Activated T-cell treated with anti-CD3 and anti-CD28 coated beads, Interleukin-2, amount 50 U/mL, for 4 hours (primary cell): ENCODE measurements at regions not wholly inside any gene's neighbourhood (a gene's known extent, or its start where the extent isn't known, plus 50 kb on each side); places are given as distances from the start of the nearest gene placed in this dataset.
A peak's percentile ranks its signal among the peaks of the same experiment; 100 is the strongest.

Experiments
- ATAC-seq, 2 donors: fragments of 200-7000 bp; cut with Tn5 transposase; one replicate each; pipeline ENCODE4 v1.10.0; 2021
- DNase-seq: peaks from one replicate; pipeline ENCODE4 v3.0.0-alpha.2; 2020
- H3K27me3 Mint-ChIP-seq: one replicate; pipeline ENCODE4 v1.8.0; 2021; ENCODE audit warnings: low read depth, mixed read lengths
- H3K36me3 Mint-ChIP-seq: one replicate; pipeline ENCODE4 v1.8.0; 2022; ENCODE audit warnings: mixed read lengths; ENCODE audit not compliant: insufficient read depth
- H3K4me1 Mint-ChIP-seq: one replicate; pipeline ENCODE4 v1.8.0; 2021; ENCODE audit warnings: low read depth, mixed read lengths
- H3K4me3 Mint-ChIP-seq: one replicate; pipeline ENCODE4 v1.8.0; 2021; ENCODE audit warnings: mild to moderate bottlenecking, moderate library complexity, mixed read lengths
- H3K9me3 Mint-ChIP-seq: one replicate; pipeline ENCODE4 v1.8.0; 2021; ENCODE audit warnings: mixed read lengths

GRCh38 chr11:116233561-116233960 lies 539.2 kb downstream of the BUD13 start:
- Mint-ChIP-seq H3K4me3 (no peak overlapping the region), H3K36me3 (no peaks in the 10 kb centered on the region), H3K27me3 (peaks cover 6% of the 10 kb centered on the region), H3K9me3 (no peaks in the 10 kb centered on the region), H3K4me1 (no peaks in the 10 kb centered on the region)
- DNase-seq (no peak), ATAC-seq (no peak)

DNA sequence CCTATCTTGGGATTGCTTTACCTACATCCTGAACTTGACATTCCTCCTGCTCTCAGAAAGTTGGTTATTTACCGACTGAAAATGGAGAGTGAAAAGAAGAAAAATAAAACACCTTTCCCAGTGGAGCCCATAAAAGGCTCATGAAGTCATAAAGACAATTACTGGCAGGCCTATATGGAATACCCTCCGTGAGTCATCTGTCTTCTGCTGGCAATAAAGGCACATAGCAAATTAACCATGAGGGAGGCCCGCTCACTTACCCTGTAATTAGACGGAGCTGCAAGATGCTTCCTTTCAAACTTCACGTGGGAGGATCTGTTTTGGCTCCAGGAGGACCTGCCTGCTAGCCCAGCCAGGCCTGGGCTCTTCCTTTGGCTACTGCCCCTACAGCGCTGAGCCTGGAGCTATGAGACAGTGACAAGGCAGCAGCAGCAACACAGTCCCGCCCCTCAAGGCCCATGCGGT lies 540.4 kb downstream of the BUD13 start:
- H3K4me3 Mint-ChIP-seq = no peak overlapping the region
- ATAC-seq = no peak

DNA sequence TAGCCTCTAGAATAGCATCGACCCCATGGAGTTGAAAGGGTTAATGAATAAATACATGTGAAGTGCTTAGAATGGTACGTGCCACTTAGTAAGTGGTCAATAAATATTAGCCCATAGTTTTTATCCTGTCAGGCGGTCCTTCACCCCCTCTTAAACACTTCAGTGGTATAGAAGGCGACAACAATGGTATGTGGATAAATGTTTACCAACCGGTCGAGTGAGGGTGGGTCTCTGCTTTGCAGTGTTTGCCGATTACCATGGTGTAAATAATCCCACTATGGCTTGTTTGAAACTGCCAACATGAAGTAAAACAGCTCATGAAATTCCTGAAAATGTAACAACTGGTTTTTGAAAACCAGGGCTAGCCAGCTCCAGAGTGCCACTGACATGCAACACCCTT lies 541.2 kb downstream of the BUD13 start:
- Mint-ChIP-seq H3K4me1 (no peaks in the 10 kb centered on the region), H3K9me3 (no peaks in the 10 kb centered on the region)

More for the DNA sequence above, 540.4 kb downstream of the BUD13 start:
- DNase-seq = no peak
- Mint-ChIP-seq H3K36me3 (no peaks in the 10 kb centered on the region), H3K27me3 (peaks cover 6% of the 10 kb centered on the region), H3K9me3 (no peaks in the 10 kb centered on the region), H3K4me1 (no peaks in the 10 kb centered on the region)

GRCh38 chr11:116230438-116230837 lies 542.3 kb downstream of the BUD13 start:
- Mint-ChIP-seq H3K4me3 (no peak overlapping the region), H3K4me1 (no peaks in the 10 kb centered on the region), H3K9me3 (no peaks in the 10 kb centered on the region), H3K36me3 (no peaks in the 10 kb centered on the region), H3K27me3 (peaks cover 16% of the 10 kb centered on the region)
- DNase-seq = no peak
- no peak for ATAC-seq

More for the DNA sequence above, 541.2 kb downstream of the BUD13 start:
- H3K4me3 Mint-ChIP-seq = no peak overlapping the region
- DNase-seq (no peak), ATAC-seq (no peak)
- H3K27me3 Mint-ChIP-seq = peaks cover 7% of the 10 kb centered on the region
- no peaks in the 10 kb centered on the region for H3K36me3 Mint-ChIP-seq

GRCh38 chr11:116229236-116229970 lies 543.4 kb downstream of the BUD13 start:
- H3K4me1 Mint-ChIP-seq = no peaks in the 10 kb centered on the region
- no peak for ATAC-seq
- no peak for DNase-seq
- H3K27me3 Mint-ChIP-seq = peaks cover 16% of the 10 kb centered on the region
- no peaks in the 10 kb centered on the region for H3K36me3 Mint-ChIP-seq
- no peaks in the 10 kb centered on the region for H3K9me3 Mint-ChIP-seq
- no peak overlapping the region for H3K4me3 Mint-ChIP-seq

GRCh38 chr11:116226731-116227130 lies 546.1 kb downstream of the BUD13 start:
- ATAC-seq (no peak), DNase-seq (no peak)
- H3K9me3 Mint-ChIP-seq = no peaks in the 10 kb centered on the region
- H3K4me3 Mint-ChIP-seq = no peak overlapping the region
- H3K4me1 Mint-ChIP-seq = no peaks in the 10 kb centered on the region
- H3K27me3 Mint-ChIP-seq = peaks cover 10% of the 10 kb centered on the region
- no peaks in the 10 kb centered on the region for H3K36me3 Mint-ChIP-seq

DNA sequence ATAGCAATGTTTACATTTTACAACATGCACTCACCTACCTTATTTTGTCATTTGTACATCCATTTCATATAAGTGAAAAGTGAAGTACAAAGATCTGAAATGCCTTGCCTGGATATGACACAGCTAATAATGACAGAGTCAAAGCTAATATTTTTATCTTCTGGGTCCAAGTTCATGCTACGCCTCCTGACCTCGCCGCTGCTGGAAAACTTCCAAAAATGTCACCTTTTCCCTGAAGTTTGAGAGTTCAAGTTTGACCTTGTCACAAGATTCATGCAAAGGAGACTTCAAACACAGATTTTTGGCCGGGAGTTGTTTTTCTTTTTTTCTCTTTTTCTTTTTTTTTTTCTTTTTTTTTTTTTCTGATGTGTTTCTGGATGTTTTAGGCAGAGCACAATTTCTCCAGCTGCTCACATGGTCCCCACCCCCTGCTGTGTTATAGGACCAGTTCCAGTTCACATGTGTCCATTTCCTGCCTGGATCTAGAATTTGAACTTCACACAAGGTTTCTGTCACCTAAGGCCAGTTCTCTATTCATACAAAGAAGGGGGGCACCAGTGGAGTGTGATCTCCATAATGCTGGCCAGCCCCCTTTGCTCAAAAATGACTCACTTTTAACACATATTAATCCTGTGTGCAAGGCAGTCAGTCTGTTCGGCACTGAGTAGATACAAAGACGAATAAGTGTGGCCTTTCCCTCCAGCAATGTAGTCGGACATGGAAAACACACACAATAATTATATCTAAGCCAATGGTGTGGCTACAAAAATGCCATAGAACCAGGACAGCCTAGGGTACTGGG lies 546.8 kb downstream of the BUD13 start:
- ATAC-seq (no peak), DNase-seq (no peak)
- H3K4me1 Mint-ChIP-seq = no peaks in the 10 kb centered on the region
- H3K9me3 Mint-ChIP-seq = no peaks in the 10 kb centered on the region
- no peaks in the 10 kb centered on the region for H3K36me3 Mint-ChIP-seq
- H3K4me3 Mint-ChIP-seq = no peak overlapping the region
- H3K27me3 Mint-ChIP-seq = peaks cover 10% of the 10 kb centered on the region

GRCh38 chr11:116225236-116225635 lies 547.6 kb downstream of the BUD13 start:
- DNase-seq (no peak), ATAC-seq (no peak)
- H3K27me3 Mint-ChIP-seq = peaks cover 10% of the 10 kb centered on the region
- H3K9me3 Mint-ChIP-seq = no peaks in the 10 kb centered on the region
- no peaks in the 10 kb centered on the region for H3K4me1 Mint-ChIP-seq
- no peak overlapping the region for H3K4me3 Mint-ChIP-seq
- H3K36me3 Mint-ChIP-seq = no peaks in the 10 kb centered on the region

DNA sequence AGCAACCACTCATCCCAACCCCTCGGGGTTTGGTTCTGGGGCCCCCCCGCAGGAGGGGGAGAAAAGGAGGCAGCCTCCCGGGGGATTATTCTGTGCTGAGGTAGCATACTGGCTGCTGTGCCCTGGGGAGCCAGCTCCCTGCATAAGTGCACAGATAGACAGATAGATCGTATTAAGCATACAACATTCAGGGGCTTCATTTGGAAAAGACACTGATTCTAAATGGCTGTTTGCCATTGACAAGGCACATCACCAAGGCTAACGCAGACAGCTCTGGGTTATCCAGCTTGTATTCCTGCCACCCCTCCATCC lies 547.9 kb downstream of the BUD13 start:
- Mint-ChIP-seq H3K4me3 (no peak overlapping the region), H3K36me3 (no peaks in the 10 kb centered on the region), H3K4me1 (no peaks in the 10 kb centered on the region), H3K27me3 (peaks cover 10% of the 10 kb centered on the region), H3K9me3 (no peaks in the 10 kb centered on the region)
- no peak for ATAC-seq
- DNase-seq = no peak

DNA sequence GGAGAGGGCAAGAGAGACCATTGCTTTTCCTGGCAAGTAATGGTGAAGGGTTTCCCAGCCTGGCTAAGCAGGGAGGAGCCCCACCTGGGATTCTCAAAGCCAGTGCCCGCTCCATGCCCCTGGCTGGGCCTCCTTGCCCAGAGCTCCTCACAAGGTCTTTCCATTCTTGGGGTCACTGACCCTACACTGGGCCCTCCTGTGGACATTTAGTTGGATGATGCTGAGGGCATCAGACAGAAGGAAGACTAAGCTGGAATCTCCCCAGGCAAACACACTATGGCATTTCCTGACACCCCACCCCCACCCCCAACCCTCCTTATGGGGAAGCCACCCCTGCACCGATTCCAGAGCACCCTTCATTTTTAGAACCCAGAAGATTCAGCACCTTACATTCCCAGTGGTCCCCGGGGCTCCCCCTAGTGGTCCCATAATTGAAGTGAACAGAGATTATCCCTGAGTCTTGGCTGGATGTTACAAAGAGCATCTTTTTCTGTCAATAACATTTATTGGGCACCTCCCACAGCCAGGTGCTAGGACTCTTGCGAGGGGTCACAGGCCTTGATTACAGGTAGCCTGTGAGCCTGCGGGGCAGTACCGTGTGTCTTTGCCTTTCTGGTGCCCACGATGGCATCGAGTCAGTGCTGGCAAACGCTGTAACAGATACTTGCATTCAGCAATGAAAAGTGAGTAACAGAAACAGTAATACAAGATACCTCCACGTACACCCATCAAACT lies 548.5 kb downstream of the BUD13 start:
- DNase-seq (peak; percentile 14), ATAC-seq (peak in 1 of 2 donors; percentile 43)
- no peaks in the 10 kb centered on the region for H3K36me3 Mint-ChIP-seq
- no peak overlapping the region for H3K4me3 Mint-ChIP-seq
- H3K4me1 Mint-ChIP-seq = no peaks in the 10 kb centered on the region
- H3K9me3 Mint-ChIP-seq = no peaks in the 10 kb centered on the region
- peaks cover 10% of the 10 kb centered on the region for H3K27me3 Mint-ChIP-seq

DNA sequence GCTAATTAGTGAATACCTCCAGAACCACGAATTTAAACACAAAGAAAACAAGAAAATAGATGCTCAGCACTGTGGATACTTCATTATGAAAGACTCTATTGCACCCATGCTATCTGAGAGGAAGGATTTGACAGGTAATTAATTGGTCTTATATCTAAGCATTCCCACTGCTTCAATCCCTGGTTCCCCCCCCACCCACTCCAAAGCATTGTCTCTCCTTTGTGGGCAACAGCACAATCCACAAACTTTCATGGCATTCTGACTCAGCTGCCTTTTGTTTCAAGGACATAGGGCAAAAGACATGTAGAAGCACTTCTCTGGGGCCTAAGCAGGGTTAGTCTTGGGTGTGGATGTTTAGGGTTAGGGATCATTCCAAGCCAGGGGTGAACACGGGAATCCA lies 551.4 kb downstream of the BUD13 start:
- ATAC-seq = no peak
- Mint-ChIP-seq H3K4me3 (no peak overlapping the region), H3K4me1 (no peaks in the 10 kb centered on the region), H3K9me3 (no peaks in the 10 kb centered on the region), H3K27me3 (peaks cover 8% of the 10 kb centered on the region), H3K36me3 (no peaks in the 10 kb centered on the region)
- no peak for DNase-seq

- Mint-ChIP-seq H3K4me1 (no peaks in the 10 kb centered on the region), H3K36me3 (no peaks in the 10 kb centered on the region), H3K27me3 (peaks cover 5% of the 10 kb centered on the region), H3K4me3 (no peak overlapping the region), H3K9me3 (no peaks in the 10 kb centered on the region)
- no peak for DNase-seq
- ATAC-seq = no peak
Observed at GRCh38 chr11:116219171-116219635, 553.6 kb downstream of the BUD13 start.

DNA sequence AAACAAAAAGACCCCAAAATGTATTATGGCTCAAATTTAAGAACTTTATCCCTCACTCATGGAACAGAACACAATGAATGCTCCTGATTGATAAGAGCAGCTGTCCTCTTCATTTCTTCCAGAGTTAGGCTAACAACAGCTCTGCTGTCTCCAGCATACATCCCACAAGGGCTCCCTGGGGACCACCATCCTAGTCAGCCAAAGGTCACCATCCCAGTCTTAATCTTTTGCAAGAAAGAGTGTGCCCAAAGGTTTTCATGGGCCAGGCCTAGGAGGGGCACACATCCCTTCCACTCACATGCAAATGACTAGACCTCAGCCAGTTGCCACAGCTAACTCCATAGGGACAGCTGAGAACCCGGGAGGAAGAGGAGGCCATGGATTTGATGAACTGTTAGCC lies 555.3 kb downstream of the BUD13 start:
- Mint-ChIP-seq H3K36me3 (no peaks in the 10 kb centered on the region), H3K4me3 (no peak overlapping the region), H3K27me3 (peaks cover 5% of the 10 kb centered on the region), H3K9me3 (no peaks in the 10 kb centered on the region), H3K4me1 (no peaks in the 10 kb centered on the region)
- DNase-seq = no peak
- ATAC-seq = no peak

- ATAC-seq = no peak
- Mint-ChIP-seq H3K36me3 (no peaks in the 10 kb centered on the region), H3K4me3 (no peak overlapping the region), H3K27me3 (peaks cover 7% of the 10 kb centered on the region), H3K4me1 (no peaks in the 10 kb centered on the region), H3K9me3 (no peaks in the 10 kb centered on the region)
- no peak for DNase-seq
Observed at GRCh38 chr11:116217006-116217405, 555.8 kb downstream of the BUD13 start.
